Right kidney (tissue), 1 donor: ENCODE measurements at regions not wholly inside any gene's neighbourhood (a gene's known extent, or its start where the extent isn't known, plus 50 kb on each side); places are given as distances from the start of the nearest gene placed in this dataset.
"Not testable (repeated sequence)": the region's sequence is repeated elsewhere in the genome, so short reads cannot be mapped to it uniquely, and the experiment has no call there.

Experiments used
- DNase-seq: peaks from one replicate; pipeline ENCODE4 v3.0.0-alpha.2; 2016

GRCh38 chr14:97074856-97075255 is 277.7 kb downstream of the VRK1 start:
- no peak for DNase-seq

- DNase-seq = no peak
Observed at GRCh38 chr14:97077253-97077653, 280.1 kb downstream of the VRK1 start.

- no peak for DNase-seq
Observed at GRCh38 chr14:97077687-97078086, 280.5 kb downstream of the VRK1 start.

GRCh38 chr14:97080991-97081390 is 283.8 kb downstream of the VRK1 start:
- DNase-seq = no peak

- DNase-seq = no peak
Observed at GRCh38 chr14:97095269-97095668, 298.1 kb downstream of the VRK1 start.

- no peak for DNase-seq
Observed at GRCh38 chr14:97097296-97097695, 300.1 kb downstream of the VRK1 start.

GRCh38 chr14:97100306-97100705 is 303.1 kb downstream of the VRK1 start:
- DNase-seq = no peak

GRCh38 chr14:97101561-97101960 is 304.4 kb downstream of the VRK1 start:
- DNase-seq = no peak

GRCh38 chr14:97104029-97104428 is 306.8 kb downstream of the VRK1 start:
- no peak for DNase-seq

GRCh38 chr14:97106166-97106565 is 309.0 kb downstream of the VRK1 start:
- no peak for DNase-seq

GRCh38 chr14:97106609-97107008 is 309.4 kb downstream of the VRK1 start:
- DNase-seq = no peak

- DNase-seq = no peak
Observed at GRCh38 chr14:97107080-97107479, 309.9 kb downstream of the VRK1 start.

GRCh38 chr14:97107760-97108159 is 310.6 kb downstream of the VRK1 start:
- no peak for DNase-seq

GRCh38 chr14:97109234-97109633 is 312.1 kb downstream of the VRK1 start:
- no peak for DNase-seq

- DNase-seq = no peak
Observed at GRCh38 chr14:97113339-97113738, 316.2 kb downstream of the VRK1 start.

- DNase-seq = no peak
Observed at GRCh38 chr14:97116546-97116945, 319.4 kb downstream of the VRK1 start.

GRCh38 chr14:97117693-97118092 is 320.5 kb downstream of the VRK1 start:
- DNase-seq = no peak

- no peak for DNase-seq
Observed at GRCh38 chr14:97120204-97120603, 323.0 kb downstream of the VRK1 start.

GRCh38 chr14:97120611-97121031 is 323.4 kb downstream of the VRK1 start:
- DNase-seq = no peak

GRCh38 chr14:97129639-97130038 is 332.5 kb downstream of the VRK1 start:
- no peak for DNase-seq

GRCh38 chr14:97135847-97136246 is 338.7 kb downstream of the VRK1 start:
- not testable (repeated sequence) for DNase-seq

GRCh38 chr14:97137705-97138104 is 340.5 kb downstream of the VRK1 start:
- DNase-seq = no peak

- no peak for DNase-seq
Observed at GRCh38 chr14:97138801-97139200, 341.6 kb downstream of the VRK1 start.

GRCh38 chr14:97143011-97143410 is 345.8 kb downstream of the VRK1 start:
- no peak for DNase-seq

GRCh38 chr14:97143456-97143855 is 346.3 kb downstream of the VRK1 start:
- no peak for DNase-seq
